IMR-90 (cell line): ENCODE measurements at regions not wholly inside any gene's neighbourhood (a gene's known extent, or its start where the extent isn't known, plus 50 kb on each side); places are given as distances from the start of the nearest gene placed in this dataset.

Source experiments
- ATAC-seq: fragments of 200-7000 bp; cut with Tn5 transposase; 2 replicates; pipeline ENCODE4 v1.9.1; 2020; ENCODE audit warnings: low read depth, mild to moderate bottlenecking, moderate library complexity
- BruUV-seq: library from RNA; stranded (reverse); fragments of 400-500 nt; replicated peaks from 2 replicates; lab custom pipeline; 2021; lab: Mats Ljungman, UMichigan
- CTCF ChIA-PET: fragments of 300-600 bp; formaldehyde crosslinking; extraction: SDS; loops from one replicate; lab custom pipeline; 2021; ENCODE audit warnings: antibody characterized with exemption; lab: Yijun Ruan, JAX
- POLR2A ChIA-PET: fragments of 300-600 bp; sonication (Branson Sonifier 250); formaldehyde crosslinking; loops from one replicate; lab custom pipeline; 2022; ENCODE audit warnings: antibody characterized with exemption; ENCODE audit not compliant: unreplicated experiment; lab: Charles Lee
- DNase-seq: peaks from one replicate; pipeline ENCODE4 v3.0.0; 2013
- H2AFZ ChIP-seq: replicated peaks from 2 replicates; pipeline ENCODE3; 2013; ENCODE audit warnings: low read length, mild to moderate bottlenecking; ENCODE audit not compliant: poor library complexity
- H2AK5ac ChIP-seq: 2 replicates; pipeline ENCODE4 v1.6.1; 2013; ENCODE audit warnings: low read depth, low read length, inconsistent platforms
- H2AK9ac ChIP-seq: replicated peaks from 2 replicates; pipeline ENCODE3; 2013; ENCODE audit warnings: mild to moderate bottlenecking, low read depth, low read length, moderate library complexity; ENCODE audit not compliant: poor library complexity
- H2BK120ac ChIP-seq: 2 replicates; pipeline ENCODE4 v1.6.1; 2013; ENCODE audit warnings: low read depth, low read length, inconsistent platforms
- H2BK15ac ChIP-seq: 3 replicates; pipeline ENCODE4 v1.6.1; 2013; ENCODE audit warnings: low read depth, low read length, inconsistent platforms
- H2BK20ac ChIP-seq: 2 replicates; pipeline ENCODE4 v1.6.1; 2013; ENCODE audit warnings: low read depth, mild to moderate bottlenecking, inconsistent platforms, low read length, moderate library complexity
- H2BK5ac ChIP-seq: 2 replicates; pipeline ENCODE4 v1.6.1; 2013; ENCODE audit warnings: mild to moderate bottlenecking, low read depth, low read length, inconsistent platforms; ENCODE audit not compliant: poor library complexity, severe bottlenecking
- H3K14ac ChIP-seq: replicated peaks from 2 replicates; pipeline ENCODE4 v1.6.1; 2013; ENCODE audit warnings: low read depth, low read length, inconsistent platforms
- H3K18ac ChIP-seq: 2 replicates; pipeline ENCODE4 v1.6.1; 2013; ENCODE audit warnings: low read depth, low read length, control low read depth
- H3K23ac ChIP-seq: 2 replicates; pipeline ENCODE4 v1.6.1; 2013; ENCODE audit warnings: low read depth, low read length, inconsistent platforms
- H3K27ac ChIP-seq: 2 replicates; pipeline ENCODE4 v1.5.1; 2013; ENCODE audit warnings: mild to moderate bottlenecking, control low read depth, low read length; ENCODE audit not compliant: insufficient read depth
- H3K27me3 ChIP-seq: 2 replicates; pipeline ENCODE4 v1.6.1; 2013; ENCODE audit warnings: low read length; ENCODE audit not compliant: control insufficient read depth, insufficient read depth
- H3K36me3 ChIP-seq: 2 replicates; pipeline ENCODE4 v1.6.1; 2013; ENCODE audit warnings: low read length, mixed read lengths; ENCODE audit not compliant: control insufficient read depth, insufficient read depth
- H3K4ac ChIP-seq: 2 replicates; pipeline ENCODE4 v1.6.1; 2013; ENCODE audit warnings: low read depth, low read length, inconsistent platforms
- H3K4me1 ChIP-seq: 2 replicates; pipeline ENCODE4 v1.6.1; 2013; ENCODE audit warnings: low read length, mixed read lengths; ENCODE audit not compliant: control insufficient read depth, insufficient read depth
- H3K4me2 ChIP-seq: 2 replicates; pipeline ENCODE4 v1.6.1; 2013; ENCODE audit warnings: low read depth, mild to moderate bottlenecking, control low read depth, low read length, moderate library complexity
- H3K4me3 ChIP-seq: 2 replicates; pipeline ENCODE4 v1.5.1; 2013; ENCODE audit warnings: low read depth, mild to moderate bottlenecking, control low read depth, low read length, moderate library complexity; ENCODE audit not compliant: insufficient read depth
- H3K56ac ChIP-seq: 2 replicates; pipeline ENCODE4 v1.6.1; 2013; ENCODE audit warnings: low read length, inconsistent platforms; ENCODE audit not compliant: insufficient read depth; ENCODE audit errors: extremely low read depth
- H3K79me1 ChIP-seq, 2 experiments: 2 replicates each; pipeline ENCODE4 v1.6.1; 2013; ENCODE audit warnings: low read length in 2 of 2, inconsistent platforms in 1 of 2, low read depth in 1 of 2
- H3K9ac ChIP-seq: 2 replicates; pipeline ENCODE4 v1.6.1; 2013; ENCODE audit warnings: low read depth, low read length, control low read depth
- H3K9me1 ChIP-seq: 2 replicates; pipeline ENCODE4 v1.6.1; 2013; ENCODE audit warnings: low read length, inconsistent platforms; ENCODE audit not compliant: insufficient read depth
- H3K9me3 ChIP-seq: 2 replicates; pipeline ENCODE4 v1.6.1; 2013; ENCODE audit warnings: low read length; ENCODE audit not compliant: control insufficient read depth, insufficient read depth
- H4K20me1 ChIP-seq: 2 replicates; pipeline ENCODE4 v1.6.1; 2013; ENCODE audit warnings: low read length, inconsistent platforms; ENCODE audit not compliant: insufficient read depth
- H4K5ac ChIP-seq: 2 replicates; pipeline ENCODE4 v1.6.1; 2013; ENCODE audit warnings: mild to moderate bottlenecking, low read depth, low read length, control low read depth
- H4K8ac ChIP-seq, 2 experiments: 2 replicates each; pipeline ENCODE4 v1.6.1; 2013; ENCODE audit warnings: low read depth in 2 of 2, low read length in 2 of 2, control low read depth in 1 of 2, inconsistent platforms in 1 of 2
- H4K91ac ChIP-seq: 2 replicates; pipeline ENCODE4 v1.6.1; 2013; ENCODE audit warnings: low read depth, low read length, inconsistent platforms; ENCODE audit not compliant: insufficient read depth
- FOS ChIP-seq: fragments of 150-350 bp; IDR thresholded peaks from 2 replicates; pipeline ENCODE4 v1.6.1; 2016; ENCODE audit warnings: low read depth, low read length
- MAZ ChIP-seq: IDR thresholded peaks from 2 replicates; pipeline ENCODE4 v1.6.1; 2012; ENCODE audit warnings: low read depth, mild to moderate bottlenecking, low read length, improper control_type of control experiment, moderate library complexity, borderline replicate concordance
- NFE2L2 ChIP-seq: fragments of 150-350 bp; IDR thresholded peaks from 2 replicates; pipeline ENCODE4 v1.6.1; 2016; ENCODE audit warnings: low read depth, mild to moderate bottlenecking, low read length
- RCOR1 ChIP-seq: IDR thresholded peaks from 2 replicates; pipeline ENCODE4 v1.6.1; 2012; ENCODE audit warnings: mild to moderate bottlenecking, low read length, improper control_type of control experiment; ENCODE audit not compliant: insufficient replicate concordance
- RFX5 ChIP-seq: IDR thresholded peaks from 2 replicates; pipeline ENCODE4 v1.8.0; 2012; ENCODE audit warnings: low read depth, mild to moderate bottlenecking, low read length, moderate library complexity
- WGBS, 2 experiments: methylation state at CpG; one replicate each; pipeline versions ENCODE4 v1.1.5 to v1.1.7; 2013; ENCODE audit warnings: missing lambda C conversion rate in 2 of 2; ENCODE audit not compliant: insufficient read length in 1 of 2; ENCODE audit errors: extremely low coverage in 2 of 2; 5-methylcytosine and 5-hydroxymethylcytosine counted together
- dilution Hi-C: fragments of 300-500 bp; cut with HindIII; formaldehyde crosslinking; loops from one replicate; pipeline ENCODE4 v1.14.3; 2018; ENCODE audit warnings: low sequenced_read_pairs; ENCODE audit not compliant: unreplicated experiment
- in situ Hi-C: fragments of 300-500 bp; cut with MboI; formaldehyde crosslinking; loops from 3 replicates; pipeline ENCODE4 v1.14.3; 2019; ENCODE audit warnings: low sequenced_read_pairs, inconsistent platforms, mixed read lengths
- intact Hi-C: fragments of 100-400 bp; cut with micrococcal nuclease; formaldehyde crosslinking; loops from 2 replicates; pipeline ENCODE4 v1.10.0; 2022
- TF ChIP-seq, protein P1 (sequence below): fragments of 150-350 bp; IDR thresholded peaks from 2 replicates; pipeline ENCODE4 v1.6.1; 2017; ENCODE audit warnings: mild to moderate bottlenecking, antibody characterized with exemption, low read length, low read depth

DNA sequence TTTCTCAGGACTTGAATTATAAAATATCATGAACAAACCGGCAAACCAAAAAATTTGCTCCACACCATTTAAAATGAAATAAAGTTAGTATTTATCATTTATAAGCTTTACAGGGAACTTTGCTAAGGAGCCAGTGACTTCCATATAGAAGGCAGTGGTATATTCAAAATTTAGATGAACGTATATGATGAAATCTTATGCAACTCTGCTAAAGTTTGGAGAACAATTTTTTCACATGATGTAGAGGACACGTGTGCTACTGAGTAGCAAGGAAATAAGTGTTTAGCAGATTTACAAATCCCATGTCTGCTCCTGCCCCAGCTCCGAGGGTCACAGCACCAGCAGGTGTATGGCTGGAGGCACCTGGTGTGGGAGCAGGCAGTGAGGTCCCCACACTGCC is 70.8 kb upstream of the IFNG-AS1 start:
- no peak overlapping the region for H3K4me3 ChIP-seq
- H3K23ac ChIP-seq: no peak overlapping the region
- TF ChIP-seq FOS (no peak), RCOR1 (no peak), RFX5 (no peak), NFE2L2 (no peak), MAZ (no peak)
- TF ChIP-seq, protein P1, sequence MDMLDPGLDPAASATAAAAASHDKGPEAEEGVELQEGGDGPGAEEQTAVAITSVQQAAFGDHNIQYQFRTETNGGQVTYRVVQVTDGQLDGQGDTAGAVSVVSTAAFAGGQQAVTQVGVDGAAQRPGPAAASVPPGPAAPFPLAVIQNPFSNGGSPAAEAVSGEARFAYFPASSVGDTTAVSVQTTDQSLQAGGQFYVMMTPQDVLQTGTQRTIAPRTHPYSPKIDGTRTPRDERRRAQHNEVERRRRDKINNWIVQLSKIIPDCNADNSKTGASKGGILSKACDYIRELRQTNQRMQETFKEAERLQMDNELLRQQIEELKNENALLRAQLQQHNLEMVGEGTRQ: no peak
- no peak overlapping the region for H2AK9ac ChIP-seq
- no peak overlapping the region for H2AFZ ChIP-seq
- no peaks in the 10 kb centered on the region for H3K9me3 ChIP-seq
- H2BK20ac ChIP-seq: no peak overlapping the region
- CTCF ChIA-PET: no interaction called here
- intact Hi-C loops (no loop called here), in situ Hi-C loops (no loop called here), dilution Hi-C loops (no loop called here)
- no peaks in the 10 kb centered on the region for H3K4me1 ChIP-seq
- no peak overlapping the region for H4K91ac ChIP-seq
- BruUV-seq: no TSS peak
- no peak overlapping the region for H3K9ac ChIP-seq
- H3K36me3 ChIP-seq: no peaks in the 10 kb centered on the region
- no peak overlapping the region for H3K4me2 ChIP-seq
- no peak overlapping the region for H3K27ac ChIP-seq
- H3K18ac ChIP-seq: no peak overlapping the region
- H3K4ac ChIP-seq: no peak overlapping the region
- H3K56ac ChIP-seq: no peak overlapping the region
- no CpG with 5 or more reads among the region's 4 CpGs for WGBS, 2 experiments
- H3K27me3 ChIP-seq: no peaks in the 10 kb centered on the region
- H3K79me1 ChIP-seq: no peaks in the 10 kb centered on the region
- H2BK5ac ChIP-seq: no peak overlapping the region
- no peaks in the 10 kb centered on the region for H4K20me1 ChIP-seq
- DNase-seq (no peak), ATAC-seq (no peak)
- POLR2A ChIA-PET: interaction anchor here (0.5 kb wide), 1 partner anchor 669 kb away, joined by 17 read pairs; no protein-coding TSS in a partner anchor
- H3K9me1 ChIP-seq: no peaks in the 10 kb centered on the region
- no peak overlapping the region for H3K14ac ChIP-seq
- no peak overlapping the region for H2AK5ac ChIP-seq
- no peak overlapping the region for H4K8ac ChIP-seq
- no peak overlapping the region for H2BK15ac ChIP-seq
- no peak overlapping the region for H4K5ac ChIP-seq
- no peak overlapping the region for H2BK120ac ChIP-seq
